Natural killer cell (primary cell): ENCODE measurements at regions not wholly inside any gene's neighbourhood (a gene's known extent, or its start where the extent isn't known, plus 50 kb on each side); places are given as distances from the start of the nearest gene placed in this dataset.

ENCODE experiments used
- ATAC-seq, 3 donors: fragments of 150-1000 bp in 2 of 3; fragments of 200-7000 bp in 1 of 3; cut with Tn5 transposase; 1 replicate in 1 of 3; 2 replicates in 2 of 3; pipeline ENCODE4 v1.10.0; 2021; ENCODE audit warnings: mild to moderate bottlenecking in 2 of 3, moderate library complexity in 2 of 3
- DNase-seq, 2 donors: peaks; one replicate each; pipeline versions ENCODE4 v3.0.0 to v3.0.0-alpha.2; 2013 to 2021; ENCODE audit warnings: mixed read lengths in 1 of 2
- H3K27ac ChIP-seq: one replicate; pipeline ENCODE4 v1.5.1; 2013; ENCODE audit warnings: mild to moderate bottlenecking, low read length
- H3K27me3 ChIP-seq: one replicate; pipeline ENCODE4 v1.6.1; 2013; ENCODE audit warnings: low read length; ENCODE audit not compliant: control insufficient read depth, insufficient read depth
- H3K36me3 ChIP-seq: one replicate; pipeline ENCODE4 v1.6.1; 2013; ENCODE audit warnings: low read length; ENCODE audit not compliant: control insufficient read depth, insufficient read depth
- H3K4me1 ChIP-seq: one replicate; pipeline ENCODE4 v1.6.1; 2013; ENCODE audit warnings: low read length; ENCODE audit not compliant: control insufficient read depth, insufficient read depth
- H3K4me3 ChIP-seq: one replicate; pipeline ENCODE4 v1.5.1; 2013; ENCODE audit warnings: low read length
- H3K9me3 ChIP-seq: one replicate; pipeline ENCODE4 v1.6.1; 2013; ENCODE audit warnings: low read length; ENCODE audit not compliant: control insufficient read depth, insufficient read depth
- H3K27ac Mint-ChIP-seq, 2 donors: one replicate each; pipeline ENCODE4 v1.8.0; 2022; ENCODE audit warnings: mild to moderate bottlenecking in 2 of 2, mixed read lengths in 2 of 2, moderate library complexity in 1 of 2
- H3K27me3 Mint-ChIP-seq, 2 donors: one replicate each; pipeline ENCODE4 v1.8.0; 2022; ENCODE audit warnings: low read depth in 2 of 2, mixed read lengths in 2 of 2
- H3K36me3 Mint-ChIP-seq: one replicate; pipeline ENCODE4 v1.8.0; 2022; ENCODE audit warnings: mixed read lengths
- H3K4me1 Mint-ChIP-seq, 2 donors: one replicate each; pipeline ENCODE4 v1.8.0; 2022; ENCODE audit warnings: mixed read lengths in 2 of 2
- H3K4me3 Mint-ChIP-seq: one replicate; pipeline ENCODE4 v1.8.0; 2022; ENCODE audit warnings: mild to moderate bottlenecking, moderate library complexity, mixed read lengths
- H3K9me3 Mint-ChIP-seq, 2 donors: one replicate each; pipeline ENCODE4 v1.8.0; 2022; ENCODE audit warnings: mixed read lengths in 2 of 2
- CTCF ChIP-seq: fragments of 200-600 bp; IDR thresholded peaks from one replicate; pipeline ENCODE4 v1.8.0; 2022; ENCODE audit warnings: antibody characterized with exemption
- WGBS: methylation state at CpG from one replicate; pipeline ENCODE4 v1.1.7; 2013; ENCODE audit warnings: missing lambda C conversion rate; ENCODE audit not compliant: insufficient coverage; 5-methylcytosine and 5-hydroxymethylcytosine counted together
- intact Hi-C: fragments of 100-400 bp; cut with micrococcal nuclease; formaldehyde crosslinking; loops from one replicate; pipeline ENCODE4 v1.14.2; 2022

- Mint-ChIP-seq H3K36me3 (peaks cover 6% of the 10 kb centered on the region), H3K9me3 (peaks cover 17 to 25% of the 10 kb centered on the region in 2 donors), H3K27ac (no peak overlapping the region), H3K27me3 (no peaks in the 10 kb centered on the region), H3K4me3 (no peak overlapping the region), H3K4me1 (no peaks in the 10 kb centered on the region)
- Histone ChIP-seq H3K4me3 (no peak overlapping the region), H3K36me3 (no peaks in the 10 kb centered on the region), H3K4me1 (no peaks in the 10 kb centered on the region), H3K27me3 (no peaks in the 10 kb centered on the region), H3K9me3 (no peaks in the 10 kb centered on the region), H3K27ac (no peak overlapping the region)
- intact Hi-C loops = no loop called here
- ATAC-seq (no peak), DNase-seq (no peak)
- TF ChIP-seq CTCF = no peak
Measured at GRCh38 chr5:18141222-18141621, 507.0 kb downstream of the TAF11L14 start.

- TF ChIP-seq CTCF = no peak
Measured at GRCh38 chr5:18142831-18143230, 508.6 kb downstream of the TAF11L14 start.

GRCh38 chr5:18152671-18153070, 518.4 kb downstream of the TAF11L14 start:
- no peak overlapping the region for H3K4me3 ChIP-seq
- H3K27me3 Mint-ChIP-seq = no peaks in the 10 kb centered on the region
- peaks cover 7 to 10% of the 10 kb centered on the region in 2 donors for H3K9me3 Mint-ChIP-seq
- DNase-seq = no peak
- H3K4me3 Mint-ChIP-seq = no peak overlapping the region
- intact Hi-C loops = no loop called here
- H3K4me1 ChIP-seq = no peaks in the 10 kb centered on the region
- no peaks in the 10 kb centered on the region for H3K27me3 ChIP-seq
- TF ChIP-seq CTCF = no peak
- no peaks in the 10 kb centered on the region for H3K4me1 Mint-ChIP-seq
- H3K36me3 Mint-ChIP-seq = no peaks in the 10 kb centered on the region
- no peak overlapping the region for H3K27ac Mint-ChIP-seq
- no peak overlapping the region for H3K27ac ChIP-seq
- H3K36me3 ChIP-seq = no peaks in the 10 kb centered on the region
- 93% methylated on average over 2 of the region's 2 CpGs for WGBS
- no peak for ATAC-seq
- no peaks in the 10 kb centered on the region for H3K9me3 ChIP-seq

More at GRCh38 chr5:18142831-18143230, 508.6 kb downstream of the TAF11L14 start:
- peaks cover 12 to 22% of the 10 kb centered on the region in 2 donors for H3K9me3 Mint-ChIP-seq
- H3K36me3 Mint-ChIP-seq = peaks cover 6% of the 10 kb centered on the region
- H3K27me3 ChIP-seq = no peaks in the 10 kb centered on the region
- H3K4me1 Mint-ChIP-seq = no peaks in the 10 kb centered on the region
- intact Hi-C loops = no loop called here
- no peak overlapping the region for H3K27ac ChIP-seq
- no peaks in the 10 kb centered on the region for H3K27me3 Mint-ChIP-seq
- no peak overlapping the region for H3K4me3 ChIP-seq
- ATAC-seq (no peak), DNase-seq (no peak)
- no peaks in the 10 kb centered on the region for H3K4me1 ChIP-seq
- H3K36me3 ChIP-seq = no peaks in the 10 kb centered on the region
- WGBS = 88% methylated on average over 1 of the region's 1 CpG
- no peaks in the 10 kb centered on the region for H3K9me3 ChIP-seq
- H3K27ac Mint-ChIP-seq = no peak overlapping the region
- H3K4me3 Mint-ChIP-seq = no peak overlapping the region

- ATAC-seq = no peak
- Histone ChIP-seq H3K4me1 (no peaks in the 10 kb centered on the region), H3K27me3 (no peaks in the 10 kb centered on the region), H3K9me3 (peaks cover 2% of the 10 kb centered on the region), H3K27ac (no peak overlapping the region), H3K36me3 (no peaks in the 10 kb centered on the region), H3K4me3 (no peak overlapping the region)
- TF ChIP-seq CTCF = no peak
- H3K36me3 Mint-ChIP-seq = no peaks in the 10 kb centered on the region
- H3K27me3 Mint-ChIP-seq = no peaks in the 10 kb centered on the region
- H3K4me3 Mint-ChIP-seq = no peak overlapping the region
- intact Hi-C loops = no loop called here
- H3K4me1 Mint-ChIP-seq = no peaks in the 10 kb centered on the region
- no peak for DNase-seq
- H3K27ac Mint-ChIP-seq = no peak overlapping the region
- 100% methylated on average over 2 of the region's 2 CpGs for WGBS
- peaks cover 13 to 14% of the 10 kb centered on the region in 2 donors for H3K9me3 Mint-ChIP-seq
Measured at GRCh38 chr5:18158166-18158565, 523.9 kb downstream of the TAF11L14 start.
